NCI-H524 treated with DMSO at 0.1 percent for 48 hours (cell line): ENCODE measurements at regions not wholly inside any gene's neighbourhood (a gene's known extent, or its start where the extent isn't known, plus 50 kb on each side); places are given as distances from the start of the nearest gene placed in this dataset.
"Not testable (repeated sequence)": the region's sequence is repeated elsewhere in the genome, so short reads cannot be mapped to it uniquely, and the experiment has no call there.

Source experiments
- DNase-seq: peaks from one replicate; lab custom pipeline; 2025; lab: John Stamatoyannopoulos, UW

DNA sequence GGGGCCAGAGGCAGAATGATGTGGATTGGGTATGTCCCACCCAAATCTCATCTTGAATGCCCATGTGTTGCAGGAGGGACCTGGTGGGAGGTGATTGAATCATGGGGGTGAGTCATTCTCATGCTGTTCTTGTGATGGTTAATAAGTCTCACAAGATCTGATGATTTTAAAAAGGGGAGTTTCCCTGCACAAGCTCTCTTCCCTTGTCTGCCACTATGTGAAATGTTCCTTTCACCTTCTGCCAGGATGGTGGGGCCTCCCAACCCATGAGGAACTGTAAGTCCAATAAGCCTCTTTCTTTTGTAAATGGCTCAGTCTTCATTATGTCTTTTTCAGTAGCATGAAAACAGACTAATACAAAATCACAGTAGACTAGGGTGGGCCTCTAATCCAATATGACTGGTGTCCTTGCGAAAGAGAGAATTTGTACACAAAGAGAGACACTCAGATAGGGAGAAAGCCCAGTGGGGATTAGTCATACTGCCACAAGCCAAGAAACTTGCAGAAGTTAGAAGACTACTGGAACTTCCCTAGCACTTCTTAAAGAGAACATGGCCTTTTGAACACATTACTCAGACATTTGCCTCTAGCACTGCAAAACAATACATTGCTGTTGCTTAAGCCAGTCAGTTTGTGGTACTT lies 68.4 kb downstream of the ANXA1 start:
- no peak for DNase-seq

DNA sequence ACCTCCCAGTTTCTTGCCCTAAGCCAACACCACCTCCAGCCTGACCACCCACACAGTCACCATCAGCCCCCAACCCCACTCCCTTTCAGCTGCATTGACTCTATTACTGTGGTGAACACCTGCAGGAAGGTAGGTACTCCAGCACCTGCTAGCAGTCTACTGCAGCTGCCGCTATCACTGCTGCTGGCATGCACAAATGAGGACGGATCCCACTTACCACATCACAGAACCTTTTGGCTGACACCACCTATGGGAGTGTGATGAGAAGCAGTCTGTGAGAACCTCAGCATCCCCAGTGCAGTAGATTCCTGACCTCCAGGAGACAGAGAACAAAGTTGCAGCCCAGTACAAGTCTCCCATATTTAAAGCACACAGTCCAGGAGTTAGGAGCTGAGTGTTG lies 71.9 kb downstream of the ANXA1 start:
- no peak for DNase-seq

DNA sequence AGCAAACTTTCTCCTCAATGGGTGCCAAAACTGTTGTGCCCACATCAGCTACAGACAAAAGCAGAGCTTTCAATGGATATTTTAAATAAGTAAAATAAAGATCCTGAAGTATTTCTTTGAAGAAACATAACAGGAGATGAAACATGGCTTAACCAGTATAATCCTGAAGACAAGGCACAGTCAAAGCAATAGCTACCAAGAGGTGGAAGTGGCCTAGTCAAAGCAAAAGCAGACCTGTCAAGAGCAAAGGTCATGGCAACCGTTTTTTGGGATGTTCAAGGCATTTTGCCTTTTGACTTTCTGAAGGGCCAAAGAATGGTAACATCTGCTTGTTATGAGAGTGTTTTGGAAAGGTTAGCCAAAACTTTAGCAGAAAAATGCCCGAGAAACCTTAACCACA lies 77.9 kb downstream of the ANXA1 start:
- no peak for DNase-seq

DNA sequence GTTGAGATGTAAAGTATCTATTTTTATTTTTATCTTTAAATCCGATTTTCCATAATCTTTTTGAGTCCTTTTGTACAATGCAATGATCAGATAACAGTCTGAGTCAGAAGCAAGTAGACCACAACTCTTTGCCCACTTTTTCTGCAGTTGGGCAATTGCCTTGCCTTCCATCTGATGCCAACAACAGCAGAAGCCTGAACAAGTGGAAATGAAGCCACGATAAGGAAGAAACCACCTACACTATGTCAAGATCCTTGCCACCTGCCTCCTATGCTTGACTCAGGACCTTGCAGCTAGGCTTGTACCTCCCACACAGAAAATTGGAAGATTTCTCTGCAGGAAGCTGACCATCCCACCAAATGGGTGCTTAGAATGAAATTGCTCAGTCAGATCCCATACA lies 78.6 kb downstream of the ANXA1 start:
- DNase-seq: no peak

DNA sequence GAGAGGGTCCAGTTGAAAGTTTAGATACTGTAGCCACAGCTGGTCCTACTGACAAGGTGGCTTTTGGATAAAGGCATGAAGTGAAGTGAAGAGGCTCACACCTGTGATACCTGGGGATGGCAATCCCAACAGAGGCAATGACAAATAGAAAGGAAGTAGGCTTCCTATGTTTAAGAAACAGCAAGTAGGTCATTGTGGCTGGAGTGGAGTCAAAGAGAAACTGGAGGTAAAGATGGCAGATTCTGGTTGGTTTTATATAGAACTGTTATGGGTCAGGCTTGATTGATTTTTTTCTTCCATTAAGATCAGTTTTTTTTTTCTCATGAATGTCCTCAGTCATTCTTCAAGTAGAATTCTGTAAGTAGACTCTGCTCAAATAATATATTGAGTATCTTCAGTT lies 79.5 kb downstream of the ANXA1 start:
- DNase-seq: no peak

DNA sequence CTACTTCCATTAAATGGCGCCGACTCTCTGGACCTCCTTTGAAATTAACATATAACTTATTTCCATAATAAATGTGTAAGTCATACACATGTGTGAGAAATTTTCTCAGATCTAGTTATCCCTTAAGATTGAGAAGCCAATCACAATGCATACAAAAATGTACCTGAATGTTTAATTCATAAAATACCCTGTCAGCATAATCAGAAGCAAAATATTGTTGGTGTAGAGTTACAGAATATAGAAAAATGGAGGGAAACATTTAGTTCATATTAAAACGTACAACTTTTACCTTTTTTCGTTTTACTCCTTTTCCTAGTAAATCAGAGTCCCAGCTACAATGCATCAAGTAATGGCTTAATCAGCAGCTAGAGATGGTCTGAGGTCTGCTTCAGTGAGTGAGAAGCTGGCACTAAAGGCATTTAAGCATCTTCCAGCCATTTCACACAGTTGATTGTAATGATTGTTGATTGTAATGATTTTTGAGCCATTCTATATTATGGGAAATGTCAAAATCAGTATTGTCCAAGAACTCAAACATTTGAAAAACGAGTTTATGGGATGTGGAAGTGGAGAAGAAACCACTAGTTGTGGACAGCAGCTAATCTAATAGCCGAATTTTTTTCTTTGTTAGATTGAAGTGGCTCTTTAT lies 81.8 kb downstream of the ANXA1 start:
- DNase-seq: no peak

DNA sequence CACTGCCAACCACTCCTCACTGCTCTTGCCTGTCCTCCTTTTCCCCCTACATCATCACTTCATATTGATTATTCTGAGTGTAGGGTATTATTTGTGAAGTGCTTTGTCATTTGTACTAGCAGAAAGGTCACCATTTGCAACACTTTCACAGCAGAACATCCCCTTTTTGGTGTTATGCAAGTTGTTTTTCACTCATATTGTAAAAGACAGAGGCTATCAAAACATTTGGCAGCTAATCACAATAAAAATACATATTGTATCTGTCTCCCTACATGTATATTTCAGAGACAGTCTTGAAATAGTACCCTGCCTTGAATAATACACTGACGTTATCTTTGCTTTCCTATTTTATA lies 82.3 kb downstream of the ANXA1 start:
- no peak for DNase-seq

DNA sequence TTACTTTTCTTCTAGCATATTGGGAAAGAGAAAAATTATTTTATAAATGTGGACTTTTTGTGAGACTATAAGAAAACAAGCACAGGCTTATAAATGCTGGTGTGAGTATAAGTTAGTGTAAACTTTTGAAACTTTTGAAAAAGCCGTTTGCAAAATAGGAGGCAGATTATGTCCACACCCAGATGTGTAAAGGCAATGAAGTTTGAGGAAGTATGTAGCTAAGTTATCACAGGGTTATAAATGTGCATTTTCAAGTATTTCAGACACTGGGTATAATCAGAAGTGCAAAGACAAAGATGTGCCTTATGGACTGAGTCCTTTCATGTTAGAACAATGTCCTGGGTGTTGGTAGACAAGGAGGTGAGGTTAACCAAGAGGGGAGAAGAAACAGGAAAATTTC lies 85.5 kb downstream of the ANXA1 start:
- no peak for DNase-seq

DNA sequence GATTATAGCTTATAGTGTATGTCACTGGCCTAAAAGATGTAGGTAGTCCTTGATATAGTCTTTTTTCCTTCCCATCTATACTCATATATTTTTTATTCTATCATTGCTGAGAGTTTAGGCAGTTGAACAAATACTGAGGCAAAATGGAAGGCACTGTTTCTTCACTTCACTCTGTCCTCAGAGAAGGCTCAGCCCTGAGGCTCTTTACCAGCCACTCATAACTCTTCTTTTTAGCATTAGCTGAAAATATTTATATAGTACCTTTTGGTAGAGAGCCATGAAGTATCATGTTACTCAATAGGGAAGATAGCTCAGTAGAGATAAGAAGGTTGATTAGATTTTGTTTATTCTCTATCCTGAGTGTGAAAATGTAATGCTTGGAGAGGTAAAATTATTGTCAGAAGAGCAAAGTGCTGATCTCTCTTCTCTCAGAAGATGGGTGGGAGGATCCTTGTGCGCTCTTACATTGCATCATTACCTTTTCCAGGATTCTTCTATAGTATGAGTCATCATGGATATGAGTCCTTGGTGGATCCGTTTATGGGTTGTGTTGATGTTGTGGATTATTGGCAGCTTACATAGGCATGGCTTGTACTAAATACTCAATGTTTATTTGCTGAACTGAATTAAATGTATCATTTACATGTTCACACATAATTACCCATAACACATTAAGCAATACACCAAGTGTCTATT lies 88.1 kb downstream of the ANXA1 start:
- DNase-seq: no peak

DNA sequence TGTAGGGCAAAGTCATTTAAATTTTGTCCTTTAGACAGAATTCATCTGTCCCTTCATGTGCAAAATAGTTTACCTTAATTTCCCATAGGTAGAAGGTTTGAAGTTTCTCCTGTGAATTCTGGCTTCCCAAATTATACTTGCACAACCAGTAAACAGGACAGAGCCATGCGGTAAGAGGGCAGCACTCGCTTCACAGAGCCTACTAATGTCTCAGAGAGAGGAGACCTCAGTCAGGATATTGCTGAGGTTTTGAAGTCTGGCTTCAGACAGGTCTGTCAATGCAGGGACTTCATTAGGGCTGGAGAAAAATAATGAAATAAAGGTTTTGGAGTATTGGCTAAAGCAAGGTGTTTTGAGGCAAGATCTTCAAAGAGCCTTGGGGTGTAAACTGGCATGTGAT lies 91.4 kb downstream of the ANXA1 start:
- DNase-seq: no peak

DNA sequence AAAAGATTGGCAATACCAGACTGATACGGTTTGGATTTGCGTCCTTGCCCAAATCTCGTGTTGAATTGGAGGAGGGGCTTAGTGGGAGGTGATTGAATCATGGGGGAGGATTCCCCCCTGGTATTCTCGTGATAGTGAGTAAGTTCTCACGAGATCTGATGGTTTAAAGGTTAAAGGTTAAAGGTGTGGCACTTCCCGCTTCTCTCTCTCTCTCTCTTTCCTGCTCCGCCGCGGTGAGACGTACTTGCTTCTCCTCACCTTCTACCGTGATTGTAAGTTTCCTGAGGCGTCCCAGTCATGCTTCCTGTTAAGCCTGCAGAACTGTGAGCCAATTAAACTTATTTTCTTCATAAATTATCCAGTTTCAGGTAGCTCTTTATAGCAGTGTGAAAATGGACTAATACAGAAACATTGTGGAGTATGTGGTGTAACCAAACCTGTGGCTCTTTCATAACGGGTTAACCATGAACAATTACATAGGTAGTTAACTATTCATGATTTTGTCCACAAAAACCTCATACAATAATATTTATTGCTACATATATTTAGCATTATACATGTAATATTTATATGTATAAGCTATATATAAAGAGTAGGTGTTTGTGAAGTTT lies 107.5 kb downstream of the ANXA1 start:
- no peak for DNase-seq

DNA sequence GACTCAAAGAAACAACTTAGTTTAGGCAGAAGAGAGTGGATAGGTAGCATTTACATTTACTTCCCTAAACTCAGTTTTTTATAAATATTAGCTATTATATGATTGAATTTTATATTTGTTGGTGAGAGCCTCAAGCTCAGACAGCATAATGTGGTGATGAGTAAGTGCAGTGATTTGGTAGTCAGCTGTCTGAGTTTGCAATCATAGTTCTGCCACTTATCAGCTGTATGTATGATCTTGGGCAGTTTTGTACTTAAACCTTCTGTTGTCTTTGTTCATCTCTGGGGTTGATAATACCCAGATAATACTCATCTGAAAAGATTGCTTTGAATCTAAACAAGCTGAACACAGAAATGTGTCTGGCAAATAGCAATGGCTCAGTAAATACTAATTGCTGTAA lies 108.8 kb downstream of the ANXA1 start:
- DNase-seq: no peak

DNA sequence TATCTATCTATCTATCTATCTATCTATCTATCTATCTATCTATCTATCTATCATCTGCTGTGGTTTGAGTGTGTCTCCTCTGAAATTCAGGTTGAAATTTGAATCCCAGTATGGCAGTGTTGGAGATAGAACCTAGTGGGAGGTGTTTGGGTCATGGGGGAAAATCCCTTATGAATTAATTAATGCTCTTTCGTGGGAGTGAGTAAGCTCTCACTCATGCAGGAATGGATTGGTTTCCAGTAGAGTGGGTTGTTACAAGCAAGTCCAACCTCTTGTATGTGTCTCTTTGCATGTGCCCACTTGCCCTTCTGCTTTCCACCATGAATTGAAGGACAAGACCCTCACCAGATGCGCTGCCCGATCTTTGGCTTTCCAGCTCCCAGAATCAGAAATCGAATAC lies 113.0 kb downstream of the ANXA1 start:
- no peak for DNase-seq

DNA sequence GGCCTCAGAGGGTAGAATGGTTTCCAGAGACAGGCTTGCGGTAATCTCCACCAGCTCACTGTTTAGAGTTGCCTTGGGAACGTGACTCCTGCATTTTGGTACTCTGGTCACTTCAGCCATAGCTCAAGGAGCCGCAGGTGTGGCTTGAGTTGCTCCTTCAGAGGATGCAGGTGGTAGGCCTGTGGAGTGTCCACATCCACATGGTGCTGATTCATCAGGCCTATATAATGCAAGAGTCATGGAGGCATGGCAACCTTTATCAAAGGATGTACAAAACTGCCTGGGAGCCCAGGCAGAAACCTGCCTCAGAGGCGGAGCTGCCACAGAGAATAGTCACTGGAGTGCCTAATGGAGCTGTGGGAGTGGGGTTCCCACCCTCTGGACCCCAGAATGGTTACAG lies 114.2 kb downstream of the ANXA1 start:
- no peak for DNase-seq

DNA sequence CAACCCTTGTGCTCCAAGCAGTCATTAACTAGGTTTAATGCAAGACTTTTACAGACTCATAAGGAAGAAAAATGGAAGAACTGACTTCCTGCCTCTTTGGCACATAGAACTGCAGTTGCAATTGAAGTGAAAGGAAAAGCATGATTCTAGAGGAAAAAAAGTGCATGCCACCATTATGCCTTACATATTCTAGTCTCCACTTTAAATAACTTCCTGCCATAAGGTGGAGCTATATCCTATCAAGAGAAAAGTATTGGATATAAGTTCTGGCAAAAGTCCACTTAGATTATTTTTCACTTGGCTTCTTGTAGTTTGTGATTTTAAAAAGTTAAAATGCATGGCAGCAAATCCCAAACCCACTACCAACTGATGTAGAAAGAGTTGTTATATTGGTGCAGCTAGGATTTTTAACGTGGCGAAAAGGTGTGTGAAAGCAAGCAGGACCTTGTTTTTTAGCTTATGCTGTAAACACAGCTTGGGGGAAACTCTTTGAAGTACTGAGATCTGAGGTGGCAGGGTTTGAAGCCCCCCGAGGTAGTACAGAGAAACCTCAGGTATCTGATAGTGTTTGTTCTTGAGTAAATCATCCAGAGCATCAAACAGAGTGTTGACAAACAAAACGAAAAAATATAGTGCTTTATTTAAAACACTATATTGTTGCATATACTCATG lies 117.9 kb downstream of the ANXA1 start:
- no peak for DNase-seq

DNA sequence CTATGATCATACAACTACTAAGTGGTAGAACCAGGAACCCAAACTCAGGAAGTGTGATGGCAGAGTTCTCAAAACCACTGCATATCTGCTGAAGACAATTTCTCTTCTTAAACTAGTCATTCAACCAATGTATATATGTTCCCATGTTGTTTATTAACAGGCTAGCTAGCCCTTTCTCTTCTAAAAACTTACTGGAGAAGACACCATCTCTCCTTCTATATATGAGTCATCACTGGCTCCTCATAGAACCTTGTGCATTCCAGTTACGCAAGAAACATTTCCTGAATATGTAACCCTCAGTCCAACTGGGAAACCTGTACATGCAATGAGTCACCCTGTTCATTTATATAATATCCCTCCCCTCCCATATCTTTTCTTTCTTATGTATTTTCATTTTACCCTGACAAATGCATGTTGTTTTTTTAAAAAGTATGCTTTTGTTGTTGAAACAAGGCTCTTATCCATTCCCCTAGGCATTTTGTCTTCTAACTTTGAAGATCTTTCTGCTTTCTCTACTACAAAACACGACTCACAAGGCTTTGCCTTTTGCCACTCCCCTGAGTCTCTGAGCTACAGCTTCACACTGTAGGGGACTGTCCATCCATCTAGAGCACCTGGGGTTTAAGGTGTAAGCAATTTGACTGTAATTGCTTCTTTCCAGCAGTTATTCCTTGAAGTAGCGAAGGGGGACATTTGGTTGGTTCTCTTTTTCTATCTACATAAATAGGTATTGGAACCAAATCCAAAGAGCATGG lies 119.5 kb downstream of the ANXA1 start:
- DNase-seq: no peak

DNA sequence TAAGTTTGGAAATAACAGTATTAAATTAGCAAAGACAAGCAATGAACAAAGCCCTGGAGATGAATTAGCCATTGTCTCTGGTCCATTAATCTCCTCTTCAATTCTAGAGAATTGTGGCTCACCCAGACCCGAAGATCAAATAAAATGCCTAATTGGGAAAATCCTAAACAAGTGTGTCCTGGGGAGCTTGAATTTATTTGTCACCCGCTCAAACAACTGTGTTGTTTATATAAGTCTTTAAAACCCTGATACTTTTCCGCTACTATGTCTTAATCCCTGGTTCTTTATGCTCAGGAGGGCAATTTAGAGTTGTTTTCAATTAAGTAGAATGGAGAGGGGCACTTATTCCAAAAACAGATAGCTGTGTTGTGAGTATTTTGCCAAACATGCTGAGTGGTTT lies 128.4 kb downstream of the ANXA1 start:
- DNase-seq: no peak

DNA sequence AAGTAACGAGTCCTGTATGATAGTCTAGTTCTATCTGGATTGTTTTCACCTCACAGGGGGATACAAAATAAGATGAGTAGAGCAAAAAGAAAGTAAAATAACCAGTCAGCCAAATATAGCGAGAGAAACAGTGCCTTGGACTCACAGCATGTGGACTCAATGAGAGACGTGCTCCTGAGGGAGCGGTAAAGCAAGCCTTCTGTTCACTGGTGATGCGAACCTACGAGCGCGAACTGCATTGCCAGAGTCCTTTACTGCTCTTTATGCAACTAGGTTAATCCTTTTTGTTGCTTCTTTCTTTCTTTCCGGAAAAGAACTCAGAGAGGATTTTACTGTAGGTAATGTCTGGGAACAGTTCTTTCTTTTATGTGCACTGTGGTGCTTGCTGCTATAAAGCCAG lies 132.7 kb downstream of the ANXA1 start:
- DNase-seq: no peak

DNA sequence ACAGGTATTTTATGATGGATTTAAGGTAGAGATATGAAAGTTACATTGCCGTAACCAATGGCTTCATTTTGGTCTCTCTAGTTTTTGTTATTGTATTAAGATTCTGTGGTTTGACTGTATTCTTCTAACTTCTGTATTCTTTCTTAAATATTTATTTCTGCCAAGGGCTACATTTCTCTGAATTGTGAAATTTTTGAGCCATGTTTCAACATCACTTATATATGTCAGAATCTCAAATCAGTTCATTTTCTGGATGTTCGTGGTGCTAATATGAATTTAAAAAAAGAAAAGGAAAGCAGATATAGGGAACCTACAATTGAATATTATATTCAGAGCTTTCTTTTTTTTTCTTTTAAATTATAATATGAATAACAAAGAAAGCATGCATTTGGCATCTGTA lies 142.7 kb downstream of the ANXA1 start:
- DNase-seq: no peak

DNA sequence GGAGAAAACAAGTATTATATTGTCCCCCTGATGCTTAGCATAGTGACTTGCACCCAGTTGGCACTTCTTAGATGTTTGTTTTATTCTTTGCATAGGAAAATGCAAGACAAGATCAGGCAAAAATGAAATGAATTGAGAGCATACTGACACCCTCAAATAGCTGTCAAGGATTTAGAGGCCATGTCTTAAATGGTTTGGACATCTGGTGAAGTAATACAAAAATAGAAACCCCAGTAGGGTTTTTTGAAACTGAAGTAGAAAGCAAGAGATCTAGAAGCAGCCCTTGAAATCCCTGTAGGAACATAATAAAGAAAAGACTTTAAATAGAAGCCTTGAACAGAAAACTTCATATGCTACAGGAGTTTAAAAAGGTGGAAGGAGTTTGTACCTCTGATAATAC lies 174.3 kb downstream of the ANXA1 start:
- DNase-seq: no peak

DNA sequence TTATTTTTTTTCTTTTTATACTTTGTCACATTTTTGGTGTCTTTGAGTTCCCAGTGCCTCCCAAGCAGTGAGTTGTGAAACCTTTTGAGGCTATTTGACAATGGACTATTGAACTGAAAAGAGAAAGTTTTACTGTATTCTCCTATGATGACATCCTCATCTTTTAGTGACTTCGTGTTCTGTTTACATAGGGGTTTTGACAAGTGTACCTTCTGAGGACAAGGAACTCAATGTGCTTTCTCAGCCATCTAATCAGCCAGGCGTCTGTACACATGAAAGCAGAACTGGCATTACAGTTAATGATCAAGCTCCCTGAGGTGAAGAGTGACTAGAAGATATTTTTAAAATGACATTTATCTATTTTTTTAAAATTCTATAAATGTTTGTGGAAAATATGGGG lies 175.5 kb downstream of the ANXA1 start:
- DNase-seq: no peak

DNA sequence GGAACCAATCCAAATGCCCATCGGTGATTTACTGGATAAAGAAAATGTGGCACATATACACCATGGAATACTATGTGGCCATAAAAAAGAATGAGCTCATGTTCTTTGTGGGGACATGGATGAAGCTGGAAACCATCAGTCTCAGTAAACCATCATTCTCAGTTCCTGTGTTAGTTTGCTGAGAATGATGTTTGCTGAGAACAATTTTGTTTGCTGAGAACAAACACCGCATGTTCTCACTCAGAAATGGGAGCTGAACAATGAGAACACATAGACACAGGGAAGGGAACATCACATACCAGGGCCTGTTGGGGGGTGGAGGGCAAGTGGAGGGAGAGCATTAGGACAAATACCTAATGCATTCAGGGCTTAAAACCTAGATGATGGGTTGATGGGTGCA lies 185.5 kb downstream of the ANXA1 start:
- DNase-seq: not testable (repeated sequence)
